Endothelial cell of umbilical vein (primary cell): ENCODE measurements at regions not wholly inside any gene's neighbourhood (a gene's known extent, or its start where the extent isn't known, plus 50 kb on each side); places are given as distances from the start of the nearest gene placed in this dataset.

Experiments
- BruUV-seq: library from RNA; stranded (reverse); fragments of 400-500 nt; replicated peaks from 2 replicates; lab custom pipeline; 2021; lab: Mats Ljungman, UMichigan
- CTCF ChIA-PET: fragments of 300-600, 350-600 bp; sonication (Branson Sonifier 250); formaldehyde crosslinking; loops from one replicate; lab custom pipeline; 2021; ENCODE audit warnings: antibody characterized with exemption, inconsistent platforms; lab: Charles Lee
- POLR2A ChIA-PET: fragments of 300-600, 350-600 bp; sonication (Branson Sonifier 250); formaldehyde crosslinking; loops from one replicate; lab custom pipeline; 2021; ENCODE audit warnings: antibody characterized with exemption, inconsistent platforms; lab: Charles Lee
- DNase-seq: peaks from one replicate; pipeline ENCODE4 v3.0.0-alpha.2; 2011; ENCODE audit warnings: low read depth, low spot score
- FAIRE-seq: peaks from 2 replicates; lab custom pipeline; 2011; peaks lifted over from hg19 to GRCh38; lab: Jason Lieb, UNC
- H2AFZ ChIP-seq: 2 replicates; pipeline ENCODE4 v1.6.0; 2012; ENCODE audit warnings: low read depth, low read length, control low read depth, inconsistent platforms
- H3K27ac ChIP-seq: 2 replicates; pipeline ENCODE4 v1.5.1; 2011; ENCODE audit warnings: low read depth, mild to moderate bottlenecking, control low read depth, low read length, moderate library complexity; ENCODE audit not compliant: insufficient read depth
- H3K27me3 ChIP-seq, 2 experiments: 2 replicates each; pipeline versions ENCODE4 v1.6.0 to v1.6.1; 2011; ENCODE audit warnings: low read length in 2 of 2, mixed read lengths in 1 of 2; ENCODE audit not compliant: control insufficient read depth in 2 of 2, insufficient read depth in 2 of 2
- H3K36me3 ChIP-seq, 2 experiments: 2 replicates in 1 of 2; 3 replicates in 1 of 2; pipeline ENCODE4 v1.5.1; 2011; ENCODE audit warnings: low read length in 2 of 2, mild to moderate bottlenecking in 1 of 2, moderate library complexity in 1 of 2; ENCODE audit not compliant: control insufficient read depth in 2 of 2, insufficient read depth in 2 of 2; ENCODE audit errors: extremely low read depth in 1 of 2
- H3K4me1 ChIP-seq: 3 replicates; pipeline ENCODE4 v1.5.1; 2011; ENCODE audit warnings: mild to moderate bottlenecking, low read length; ENCODE audit not compliant: control insufficient read depth, insufficient read depth; ENCODE audit errors: extremely low read depth
- H3K4me2 ChIP-seq: 2 replicates; pipeline ENCODE4 v1.6.1; 2011; ENCODE audit warnings: low read length, control low read depth, mixed read lengths; ENCODE audit not compliant: insufficient read depth
- H3K4me3 ChIP-seq, 3 experiments: fragments of 200-600 bp in 1 of 3; sonication (generic), shearing (Covaris generic) in 1 of 3; replicated peaks in 1 of 3; 2 replicates each; pipeline ENCODE4 v1.5.1; 2011 to 2016; ENCODE audit warnings: control low read depth in 3 of 3, low read length in 3 of 3, mild to moderate bottlenecking in 2 of 3, inconsistent platforms in 1 of 3, low read depth in 1 of 3, moderate library complexity in 1 of 3; ENCODE audit not compliant: insufficient read depth in 1 of 3
- H3K79me2 ChIP-seq: 2 replicates; pipeline ENCODE4 v1.6.0; 2012; ENCODE audit warnings: low read length, inconsistent platforms; ENCODE audit not compliant: control insufficient read depth, insufficient read depth
- H3K9ac ChIP-seq: replicated peaks from 2 replicates; pipeline ENCODE3; 2011; ENCODE audit warnings: low read length, control low read depth; ENCODE audit not compliant: insufficient read depth; ENCODE audit errors: extremely low read depth
- H3K9me1 ChIP-seq: replicated peaks from 3 replicates; pipeline ENCODE4 v1.6.0; 2011; ENCODE audit warnings: mild to moderate bottlenecking, low read length; ENCODE audit not compliant: control insufficient read depth, insufficient read depth; ENCODE audit errors: extremely low read depth
- H3K9me3 ChIP-seq: replicated peaks from 2 replicates; pipeline ENCODE4 v1.5.1; 2012; ENCODE audit warnings: low read length, inconsistent platforms; ENCODE audit not compliant: control insufficient read depth, insufficient read depth
- H4K20me1 ChIP-seq: replicated peaks from 2 replicates; pipeline ENCODE3; 2011; ENCODE audit warnings: mild to moderate bottlenecking, low read length; ENCODE audit not compliant: control insufficient read depth, insufficient read depth; ENCODE audit errors: extremely low read depth
- CTCF ChIP-seq, 2 donors: IDR thresholded peaks; 1 replicate in 1 of 2; 2 replicates in 1 of 2; pipeline ENCODE4 v1.5.1; 2011; ENCODE audit warnings: low read length in 2 of 2, mild to moderate bottlenecking in 2 of 2, moderate library complexity in 2 of 2, control low read depth in 1 of 2, inconsistent platforms in 1 of 2, low read depth in 1 of 2; ENCODE audit not compliant: insufficient read depth in 1 of 2; ENCODE audit errors: extremely low read depth in 1 of 2
- EZH2 ChIP-seq: IDR thresholded peaks from 2 replicates; pipeline ENCODE4 v1.6.1; 2012; ENCODE audit warnings: borderline replicate concordance, low read depth, mild to moderate bottlenecking, moderate library complexity, low read length, inconsistent platforms; ENCODE audit not compliant: severe bottlenecking
- FOS ChIP-seq: IDR thresholded peaks from 2 replicates; pipeline ENCODE4 v1.6.1; 2011; ENCODE audit warnings: mild to moderate bottlenecking, low read length, moderate library complexity, borderline replicate concordance; ENCODE audit not compliant: insufficient read depth
- GATA2 ChIP-seq: IDR thresholded peaks from 2 replicates; pipeline ENCODE4 v1.7.0; 2011; ENCODE audit warnings: low read depth, mild to moderate bottlenecking, moderate library complexity, mixed read lengths, low read length; ENCODE audit not compliant: insufficient read length, insufficient read depth
- JUN ChIP-seq: IDR thresholded peaks from 2 replicates; pipeline ENCODE4 v1.6.1; 2011; ENCODE audit warnings: borderline replicate concordance, low read depth; ENCODE audit not compliant: insufficient read length, insufficient read depth
- POLR2A ChIP-seq: IDR thresholded peaks from 2 replicates; pipeline ENCODE4 v1.6.1; 2012; ENCODE audit warnings: low read depth, mild to moderate bottlenecking, control low read depth, low read length
- POLR2AphosphoS5 ChIP-seq: IDR thresholded peaks from 2 replicates; pipeline ENCODE4 v1.6.1; 2012; ENCODE audit warnings: low read depth, mild to moderate bottlenecking, control low read depth, low read length, moderate library complexity; ENCODE audit not compliant: insufficient read depth
- dilution Hi-C: fragments of 300-500 bp; cut with MboI; formaldehyde crosslinking; loops from one replicate; pipeline ENCODE4 v1.15.0; 2019; ENCODE audit warnings: low sequenced_read_pairs; ENCODE audit not compliant: extremely low pct_ligation_motif_present
- intact Hi-C: fragments of 100-400 bp; cut with micrococcal nuclease; formaldehyde crosslinking; loops from one replicate; pipeline ENCODE4 v1.10.0; 2022

GRCh38 chr10:110379831-110380230, 75.1 kb upstream of the SMNDC1 start:
- Histone ChIP-seq H3K4me3 (peak overlapping the region in 1 of 3 experiments; percentile 6), H3K4me1 (peaks cover 32% of the 10 kb centered on the region), H3K9me3 (no peaks in the 10 kb centered on the region), H3K36me3 (no peaks in the 10 kb centered on the region), H3K79me2 (no peaks in the 10 kb centered on the region), H3K9ac (peak overlapping the region; percentile 37), H4K20me1 (no peaks in the 10 kb centered on the region), H2AFZ (no peak overlapping the region), H3K27me3 (no peaks in the 10 kb centered on the region), H3K4me2 (peak overlapping the region; percentile 79), H3K27ac (peak overlapping the region; percentile 77), H3K9me1 (no peaks in the 10 kb centered on the region)
- CTCF ChIA-PET: interaction anchor here (1.0 to 1.8 kb wide), 2 partner anchors 12 to 26 kb away, joined by 3 to 8 read pairs; no protein-coding TSS in a partner anchor
- peak; percentile 8 for TF ChIP-seq FOS
- peak; percentile 49 for TF ChIP-seq JUN
- TF ChIP-seq POLR2AphosphoS5: peak; percentile 37
- TF ChIP-seq EZH2: no peak
- peak; percentile 75 for TF ChIP-seq GATA2
- TF ChIP-seq CTCF (IDR thresholded peaks at IDR 0.05; ENCODE audit: extremely low read depth in 1 of 2, insufficient read depth in 1 of 2, low read depth in 1 of 2, low read length in 2 of 2): no peak
- peak; percentile 23 for TF ChIP-seq POLR2A
- FAIRE-seq: peak; percentile 90
- intact Hi-C loops: loop anchor here (1.0 kb wide), 2 partner anchors 8 to 19 kb away; no protein-coding TSS in a partner anchor
- dilution Hi-C loops: no loop called here
- POLR2A ChIA-PET: no interaction called here
- BruUV-seq: no TSS peak
- peak; percentile 88 for DNase-seq
